ENCODE measurements at regions not wholly inside any gene's neighbourhood (a gene's known extent, or its start where the extent isn't known, plus 50 kb on each side); places are given as distances from the start of the nearest gene placed in this dataset.

GRCh38 chr2:84126530-84126929 lies 332.6 kb downstream of the SUCLG1 start:
- TF ChIP-seq CTCF (IDR thresholded peaks at IDR 0.05; ENCODE audit: low read length) (no peak), EZH2 (IDR thresholded peaks at IDR 0.05; ENCODE audit: borderline replicate concordance, low read length) (no peak)
